HG03342 (cell line): ENCODE measurements at regions not wholly inside any gene's neighbourhood (a gene's known extent, or its start where the extent isn't known, plus 50 kb on each side); places are given as distances from the start of the nearest gene placed in this dataset.

ENCODE experiments used
- ATAC-seq: cut with Tn5 transposase; IDR thresholded peaks from one replicate; pipeline ENCODE4 v1.9.1; 2021; ENCODE audit warnings: mild to moderate bottlenecking, moderate library complexity; ENCODE audit not compliant: unreplicated experiment

DNA sequence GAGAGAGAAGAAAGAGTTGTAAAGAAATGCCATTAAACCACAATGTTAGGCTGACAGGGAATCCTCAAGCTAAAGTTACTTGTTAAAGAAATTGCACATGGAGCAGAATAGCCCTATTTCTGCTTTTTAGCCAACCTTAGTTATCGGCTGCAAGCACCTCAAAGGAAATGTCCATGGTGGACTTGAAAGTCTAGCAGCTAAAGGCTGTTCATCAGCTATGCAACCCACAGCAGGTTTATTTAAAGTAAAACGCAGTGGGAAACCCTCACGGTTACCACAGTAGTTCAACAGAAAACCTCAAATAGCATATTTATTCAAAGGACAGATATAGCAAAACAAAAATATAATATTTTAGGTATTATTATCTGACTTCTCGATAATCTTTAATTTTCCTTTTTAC, 967.2 kb downstream of the IGSF11 start:
- no peak for ATAC-seq

DNA sequence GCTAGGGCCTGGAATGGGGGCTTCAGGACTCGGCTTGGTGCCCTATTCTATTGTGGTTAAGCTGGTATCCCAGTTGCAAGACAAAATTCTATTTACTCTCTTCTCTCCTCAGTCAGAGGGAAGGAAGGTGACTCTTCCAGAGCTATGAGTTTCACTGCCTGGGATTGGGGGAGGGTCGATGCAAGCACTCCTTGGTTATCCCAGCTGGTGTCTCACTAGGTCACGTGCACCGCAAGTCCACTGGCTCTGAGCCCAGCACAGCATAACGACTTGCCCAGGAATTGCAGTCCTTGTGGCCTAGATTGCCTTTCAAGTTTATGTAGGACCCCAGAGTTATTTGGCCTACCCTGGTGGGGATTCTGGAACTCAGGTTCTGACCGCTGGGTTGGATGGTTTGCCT, 958.8 kb downstream of the IGSF11 start:
- ATAC-seq: no peak

DNA sequence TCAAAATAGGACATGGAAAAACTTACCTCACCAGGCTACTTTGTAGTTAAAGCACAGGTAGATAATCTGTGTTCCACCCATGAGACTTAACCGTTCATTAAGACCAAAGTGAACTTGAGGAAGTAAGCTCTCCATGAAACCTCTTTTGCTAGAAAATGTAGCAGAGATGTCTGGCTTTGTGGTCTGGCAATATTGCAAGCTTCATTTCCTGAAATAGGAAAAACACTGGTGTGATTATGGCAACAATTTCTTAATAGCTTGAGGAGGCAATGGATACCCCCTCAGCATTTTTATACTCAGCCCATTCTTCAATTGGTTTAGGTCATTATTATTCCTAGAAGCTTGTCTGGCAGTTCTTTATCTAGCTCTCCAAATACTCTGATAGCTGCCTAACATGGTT, 957.3 kb downstream of the IGSF11 start:
- ATAC-seq: no peak

DNA sequence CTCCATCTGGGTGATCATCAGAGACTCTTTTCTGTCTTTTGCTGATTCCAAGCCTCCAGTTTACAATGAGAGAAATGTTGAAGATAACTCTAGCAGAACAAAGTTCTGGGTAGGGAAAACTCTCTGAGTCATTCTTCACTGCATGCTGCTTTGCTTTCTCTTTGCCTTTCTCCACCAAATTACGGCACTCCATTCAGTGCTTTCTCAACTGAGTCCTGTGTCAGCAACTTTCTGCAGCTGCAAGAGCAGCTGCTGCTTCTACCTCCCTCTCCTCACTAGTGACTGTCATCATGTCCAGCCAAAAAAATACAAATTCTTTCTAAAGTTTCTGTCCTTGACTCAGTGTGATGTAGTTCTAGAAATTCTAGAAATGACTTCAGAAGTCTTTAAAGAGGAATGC, 953.8 kb downstream of the IGSF11 start:
- ATAC-seq: no peak

DNA sequence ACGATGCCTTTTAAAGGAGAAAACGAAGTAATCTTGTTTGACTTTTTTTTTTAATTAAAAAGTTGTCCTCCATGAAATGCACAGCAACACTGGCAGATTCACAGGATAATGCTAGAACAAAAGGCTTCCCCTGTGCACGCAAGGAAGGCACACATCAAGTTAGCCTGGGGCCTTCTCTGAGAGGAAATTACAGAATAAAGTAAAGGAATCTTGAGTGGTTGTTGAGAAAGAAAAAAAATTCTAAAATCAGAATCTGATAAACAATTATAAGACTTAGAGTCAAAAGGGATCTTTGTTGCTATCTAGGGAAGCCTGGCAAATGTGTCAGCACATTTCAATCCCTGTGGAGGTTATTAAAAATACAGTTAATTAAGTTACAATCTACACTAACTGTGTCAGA, 946.0 kb downstream of the IGSF11 start:
- no peak for ATAC-seq

DNA sequence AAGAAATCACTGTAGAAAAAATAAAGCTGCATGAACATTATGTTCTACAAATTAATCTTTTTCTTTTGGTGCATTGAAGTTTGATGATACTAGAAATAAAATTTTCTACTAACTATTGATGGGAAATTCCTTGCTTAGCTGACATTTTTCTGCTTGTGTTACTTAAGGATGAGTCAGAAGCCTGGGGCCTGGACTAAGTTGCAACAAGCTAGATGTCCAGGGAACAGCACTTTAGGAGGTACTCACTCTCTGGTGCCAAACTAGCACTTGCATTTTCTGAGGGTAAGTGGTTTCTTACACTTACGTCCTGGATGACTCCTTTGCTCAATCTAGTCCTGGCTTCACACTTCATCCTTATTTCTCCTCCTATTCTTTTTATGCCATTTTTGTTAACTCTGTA, 945.1 kb downstream of the IGSF11 start:
- no peak for ATAC-seq

DNA sequence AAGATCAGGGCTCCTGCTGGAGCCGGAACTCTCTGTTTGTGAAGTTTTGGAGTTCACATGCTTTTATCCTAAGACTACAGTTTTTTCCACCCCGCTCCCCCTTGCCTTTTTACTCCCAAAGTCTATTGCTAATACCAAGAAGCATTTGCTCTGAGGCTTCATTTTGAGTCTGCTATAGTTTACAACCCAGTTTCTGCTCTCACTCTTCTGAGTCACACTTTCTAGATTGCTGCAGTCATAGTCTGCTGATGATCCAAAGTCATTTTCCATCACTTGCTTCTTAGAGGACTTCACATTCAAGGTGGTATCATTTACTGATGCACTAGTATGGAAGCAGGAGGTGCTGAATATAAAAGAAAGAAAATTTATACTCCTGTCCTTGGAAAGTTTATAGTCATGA, 937.4 kb downstream of the IGSF11 start:
- ATAC-seq: no peak

DNA sequence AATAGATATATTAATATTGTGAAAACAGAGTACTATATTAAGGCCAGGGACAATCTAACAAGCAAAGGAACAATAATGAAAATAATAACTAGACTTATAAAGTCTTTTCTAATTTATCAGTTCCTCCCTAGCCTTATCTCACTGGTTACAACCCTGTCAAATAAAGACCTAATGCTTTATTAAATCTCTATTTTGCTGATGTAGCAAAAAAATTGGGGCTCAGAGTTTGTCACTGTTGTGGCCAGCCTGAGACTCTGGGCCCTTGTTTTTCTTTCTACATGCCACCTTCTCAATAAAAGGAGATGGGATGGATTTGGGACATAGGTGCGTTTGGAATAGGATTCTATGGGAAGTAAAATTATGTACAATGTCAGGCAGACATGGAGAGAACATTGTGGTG, 937.0 kb downstream of the IGSF11 start:
- no peak for ATAC-seq

DNA sequence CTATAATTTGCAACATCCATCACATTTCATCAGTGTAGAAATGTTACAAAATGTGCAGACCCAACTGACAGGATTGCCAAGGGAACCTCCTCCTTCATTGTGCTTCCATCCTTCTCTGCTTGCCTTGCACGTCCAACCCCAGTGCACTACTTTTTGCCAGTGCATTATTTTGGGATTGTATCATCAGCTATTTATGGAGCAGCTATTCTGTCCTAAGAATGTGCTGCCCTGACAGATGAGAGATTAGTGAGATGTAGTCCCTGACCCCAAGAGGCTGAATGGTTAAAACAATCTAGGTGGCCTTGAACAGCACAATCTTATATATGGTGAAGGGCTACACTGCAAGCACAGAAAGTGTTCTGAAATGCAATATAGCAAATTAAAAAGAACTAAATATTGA, 935.8 kb downstream of the IGSF11 start:
- ATAC-seq: no peak

DNA sequence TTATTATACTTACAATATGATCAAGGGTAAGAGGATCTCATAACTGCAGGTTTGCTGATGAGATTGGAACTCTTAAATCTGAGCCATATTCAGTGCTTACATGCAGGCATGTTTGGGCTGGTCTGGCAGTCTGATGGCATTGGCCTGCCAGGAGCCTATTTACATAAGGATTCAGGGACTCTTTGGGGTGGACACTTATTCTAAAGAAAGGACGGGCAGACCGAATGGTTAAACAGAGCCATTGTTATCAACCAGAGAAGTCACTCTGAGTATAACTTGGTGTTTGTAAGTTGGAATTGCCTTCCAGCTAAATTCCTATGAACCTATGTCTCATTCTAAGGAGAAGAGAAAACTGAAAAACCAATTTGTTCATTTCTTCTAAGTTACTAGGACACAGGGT, 932.8 kb downstream of the IGSF11 start:
- ATAC-seq: no peak

DNA sequence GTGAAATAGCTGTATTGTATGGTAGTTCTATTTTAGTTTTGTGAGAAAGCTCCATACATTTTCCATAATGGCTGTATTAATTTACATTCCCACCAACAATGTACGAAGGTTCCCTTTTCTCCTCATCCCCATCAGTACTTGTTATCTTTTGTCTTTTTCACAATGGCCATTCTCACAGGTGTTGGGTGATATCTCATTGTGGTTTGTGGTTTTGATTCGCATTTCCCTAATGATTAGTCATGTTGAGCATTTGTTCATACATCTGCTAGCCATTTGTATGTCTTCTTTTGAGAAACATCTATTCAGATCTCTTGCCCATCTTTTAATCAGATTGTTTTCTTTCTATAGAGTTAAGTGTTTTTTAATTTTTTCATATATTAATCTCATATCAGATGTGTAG, 931.9 kb downstream of the IGSF11 start:
- ATAC-seq: no peak

DNA sequence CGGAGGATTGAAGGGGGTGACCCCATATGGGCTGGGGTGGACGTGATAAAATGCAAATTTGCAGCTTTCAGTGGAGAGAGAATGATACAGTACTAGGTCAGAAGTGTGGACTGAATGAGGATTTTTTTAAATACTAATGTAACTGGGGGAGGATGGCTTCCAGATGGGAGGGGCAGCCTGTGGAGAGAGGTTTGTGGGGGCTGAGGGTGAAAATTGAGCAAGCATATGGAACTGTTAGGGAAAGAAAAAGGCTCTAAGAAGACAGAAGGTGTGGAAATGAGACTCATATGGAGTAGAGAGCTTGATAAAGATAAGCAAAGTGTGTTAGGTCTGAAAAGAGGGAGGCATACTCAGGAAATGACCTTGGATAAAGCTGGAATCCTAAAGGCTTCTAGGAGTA, 926.4 kb downstream of the IGSF11 start:
- ATAC-seq: no peak

DNA sequence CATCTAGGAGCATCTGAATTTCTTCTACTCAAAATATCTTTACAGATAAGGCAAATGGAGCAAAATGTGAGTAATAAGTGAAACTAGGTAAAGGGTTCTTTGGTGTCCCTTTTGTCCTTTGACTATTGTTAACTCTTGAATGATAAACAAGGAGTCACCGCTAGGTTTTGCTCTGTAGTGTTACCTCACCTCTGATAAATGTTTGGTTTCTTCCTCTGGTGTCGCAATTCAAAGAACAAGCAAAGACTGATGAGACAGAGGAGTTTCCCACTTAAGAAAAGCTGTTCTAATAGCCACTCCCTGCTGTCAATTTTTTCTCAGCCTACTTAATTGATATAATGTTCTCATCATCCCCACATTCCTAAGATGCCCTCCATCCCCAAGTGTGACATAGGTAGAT, 925.9 kb downstream of the IGSF11 start:
- no peak for ATAC-seq

DNA sequence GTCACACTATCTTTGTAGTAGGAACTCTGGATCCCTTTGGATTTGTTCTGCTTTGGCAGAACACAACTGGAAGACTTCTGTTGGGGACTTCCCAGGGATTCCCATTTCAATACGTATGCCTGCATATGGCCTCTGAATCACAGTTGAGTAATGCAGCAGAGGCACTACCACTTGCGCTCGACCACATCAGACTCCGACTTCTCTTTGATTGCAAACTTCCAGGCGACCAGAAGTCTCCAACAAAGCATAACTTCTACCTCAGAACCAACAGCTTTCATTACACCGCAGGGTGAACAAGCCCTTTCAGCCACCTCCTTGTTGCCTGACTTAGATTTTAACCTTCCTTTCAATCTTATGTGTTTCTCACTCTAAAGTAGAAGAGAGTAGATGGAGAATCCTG, 924.4 kb downstream of the IGSF11 start:
- ATAC-seq: no peak

DNA sequence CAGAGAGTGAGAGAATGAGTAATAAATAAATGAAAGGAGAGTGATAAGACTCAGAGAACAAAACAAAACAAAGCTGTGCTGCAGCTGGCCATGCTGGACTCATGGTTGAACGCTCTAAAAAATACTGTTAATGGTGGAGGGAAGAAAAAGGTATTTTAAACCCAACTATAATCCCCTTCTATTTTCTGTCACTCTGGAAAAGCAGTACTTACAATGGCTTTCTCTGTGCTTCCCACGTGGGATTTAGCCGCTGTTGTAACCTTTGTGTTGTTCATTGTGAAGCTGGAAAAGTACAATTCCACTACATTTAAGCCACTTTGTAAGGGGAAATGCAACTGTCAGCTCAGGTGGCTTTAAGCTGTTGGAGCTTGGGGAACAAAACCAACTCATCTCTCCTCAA, 917.7 kb downstream of the IGSF11 start:
- ATAC-seq: no peak

DNA sequence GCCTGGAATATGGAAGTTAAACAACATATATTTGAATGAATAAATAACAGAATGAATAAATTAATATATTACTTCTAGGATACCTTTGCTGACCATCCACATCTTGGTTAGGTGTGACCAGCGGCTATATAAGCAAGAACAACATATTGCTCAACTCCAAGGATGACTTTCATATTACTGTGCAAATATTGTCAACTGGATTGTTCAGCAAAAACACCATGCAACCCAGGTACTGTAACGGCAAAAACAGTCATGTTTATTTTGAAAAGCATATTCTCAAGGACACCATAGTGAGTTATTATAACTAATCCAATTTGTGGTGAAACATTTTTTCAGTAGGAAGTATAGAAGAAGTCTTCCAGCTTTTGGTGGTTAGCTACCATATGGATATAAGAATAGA, 907.9 kb downstream of the IGSF11 start:
- ATAC-seq: no peak

DNA sequence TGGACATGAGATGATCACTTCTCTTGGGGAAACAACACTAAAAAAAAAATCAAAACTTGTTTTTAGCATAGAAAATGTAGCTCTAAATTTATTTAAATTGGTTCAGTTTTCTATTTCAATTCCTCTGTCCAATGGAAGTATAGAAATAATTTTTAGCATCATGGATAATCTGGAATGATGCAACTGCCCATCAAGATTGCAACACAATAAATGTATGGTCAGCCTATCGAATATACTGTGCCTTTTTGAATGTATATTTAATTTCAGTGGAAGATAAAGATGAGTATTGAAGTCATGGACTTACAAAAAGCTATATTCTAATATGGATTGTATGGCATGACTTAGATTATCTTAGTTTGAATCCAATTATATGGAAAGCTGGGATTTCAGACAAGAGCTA, 906.7 kb downstream of the IGSF11 start:
- no peak for ATAC-seq

DNA sequence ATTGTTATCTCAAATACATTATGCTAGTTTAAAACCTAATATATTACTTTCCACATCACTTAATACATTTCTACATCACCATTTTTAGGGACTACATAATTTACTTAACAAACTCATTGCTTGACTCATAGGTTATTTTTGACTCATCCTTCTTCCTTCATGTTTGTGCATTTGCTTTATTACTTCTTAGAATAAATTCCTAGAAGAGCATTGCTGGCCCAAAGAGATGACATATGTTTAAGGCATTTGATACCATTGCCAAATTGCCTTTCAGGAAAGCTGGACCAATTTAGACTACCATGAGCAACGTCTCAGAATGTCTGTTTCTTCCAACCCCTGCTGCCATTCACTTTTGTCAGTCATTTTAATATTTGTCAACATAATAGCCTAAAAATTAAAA, 905.8 kb downstream of the IGSF11 start:
- no peak for ATAC-seq

DNA sequence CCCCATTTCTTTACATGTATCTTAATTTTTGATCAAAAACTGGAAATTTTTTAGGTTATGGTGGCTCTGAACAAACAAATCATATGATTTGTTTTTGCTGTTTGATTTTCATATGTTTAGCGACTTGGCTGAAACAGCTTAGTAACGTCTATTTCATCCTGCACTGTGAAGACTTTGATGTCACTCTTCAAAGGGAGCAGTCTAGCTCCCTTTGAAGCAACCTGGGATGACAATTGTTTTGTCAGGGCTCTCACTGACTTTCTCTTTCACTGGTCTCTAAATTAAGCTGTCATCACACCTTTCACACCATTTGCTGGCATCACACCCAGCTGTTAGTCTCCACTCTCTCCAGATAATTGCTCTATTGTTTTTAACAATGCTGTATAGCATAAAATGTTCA, 896.9 kb downstream of the IGSF11 start:
- no peak for ATAC-seq

DNA sequence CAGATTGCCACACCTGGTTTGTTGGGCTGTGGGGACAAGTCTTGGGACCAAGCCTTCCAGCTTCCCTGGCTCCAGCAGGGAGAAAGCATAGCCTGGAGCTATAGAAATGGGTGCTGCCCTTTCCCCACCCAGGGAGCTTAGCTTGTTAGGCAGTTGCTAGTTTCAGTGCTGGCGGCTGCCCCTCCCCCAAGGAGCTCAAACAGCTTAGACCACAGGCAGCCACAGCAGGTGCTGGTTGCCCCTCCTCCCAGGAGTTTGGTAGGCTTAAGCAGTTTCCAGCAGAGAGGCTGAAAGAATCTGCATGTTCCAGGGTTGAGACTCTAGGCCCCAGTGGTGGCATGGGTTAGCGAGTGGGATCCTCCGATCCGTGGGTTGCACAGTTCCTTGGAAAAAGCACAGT, 889.7 kb downstream of the IGSF11 start:
- no peak for ATAC-seq

DNA sequence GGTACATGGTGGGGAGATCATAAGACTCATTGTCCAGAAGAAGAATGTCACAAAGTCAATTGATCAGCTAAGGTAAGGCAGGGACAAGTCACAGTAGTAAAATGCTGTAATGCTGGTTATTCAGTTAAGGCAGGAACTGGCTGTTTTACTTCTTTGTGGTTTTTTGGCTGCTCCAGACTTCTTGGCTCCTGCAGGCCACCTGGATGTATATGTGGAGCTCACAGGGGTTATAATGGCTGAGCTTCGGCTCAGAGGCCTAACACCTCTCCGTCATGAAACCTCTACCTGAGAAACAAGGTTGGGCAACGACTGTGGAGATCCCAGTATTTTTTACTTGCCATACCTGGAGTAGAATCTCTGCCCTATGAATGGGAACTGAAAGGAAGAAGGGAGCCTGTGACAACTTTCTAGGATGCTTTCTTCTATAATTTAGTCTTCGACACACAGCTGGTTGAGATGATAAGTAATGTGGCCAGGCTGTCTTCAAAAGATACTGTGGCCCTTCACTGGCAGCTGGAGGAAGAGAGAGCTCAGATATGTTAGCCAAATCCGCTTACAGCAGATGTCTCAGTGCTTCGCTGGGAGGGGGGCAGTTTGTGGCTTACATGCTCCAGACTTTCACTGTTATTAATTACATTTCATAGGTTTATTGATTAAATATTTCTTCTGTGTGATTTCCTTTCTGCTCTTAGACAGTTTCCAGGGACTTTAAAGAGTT, 887.8 kb downstream of the IGSF11 start:
- ATAC-seq: no peak

DNA sequence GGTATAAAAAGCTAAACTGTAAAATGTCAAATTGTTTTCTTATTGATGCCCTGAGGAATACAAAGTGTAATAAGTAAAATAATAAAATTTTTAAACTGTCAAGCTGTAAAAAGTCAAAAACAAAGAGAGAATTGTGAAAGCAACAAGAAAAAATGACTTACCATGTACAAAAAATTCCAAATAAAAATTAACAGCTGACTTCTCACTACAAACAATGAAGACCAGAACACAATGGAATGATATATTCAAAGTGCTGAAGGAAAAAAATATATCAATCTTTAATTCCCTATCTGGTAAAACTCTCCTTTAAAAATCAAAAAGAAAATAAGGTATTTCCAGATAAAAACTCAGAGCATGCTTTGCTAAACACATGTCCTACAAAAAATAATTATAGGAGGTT, 883.5 kb downstream of the IGSF11 start:
- ATAC-seq: no peak
